Activated T-helper 17 cell treated with anti-CD3 and anti-CD28 coated beads, Interleukin-2, amount 50 U/mL, for 72 hours (primary cell): ENCODE measurements at regions not wholly inside any gene's neighbourhood (a gene's known extent, or its start where the extent isn't known, plus 50 kb on each side); places are given as distances from the start of the nearest gene placed in this dataset.

ENCODE experiments used
- ATAC-seq: fragments of 150-1000 bp; cut with Tn5 transposase; replicated peaks from 2 replicates; pipeline ENCODE4 v1.10.0; 2021; ENCODE audit warnings: mild to moderate bottlenecking, moderate library complexity
- H3K27ac Mint-ChIP-seq: one replicate; pipeline ENCODE4 v1.8.0; 2022; ENCODE audit warnings: mixed read lengths
- H3K27me3 Mint-ChIP-seq: one replicate; pipeline ENCODE4 v1.8.0; 2022; ENCODE audit warnings: mixed read lengths
- H3K36me3 Mint-ChIP-seq: one replicate; pipeline ENCODE4 v1.8.0; 2022; ENCODE audit warnings: low read depth, mild to moderate bottlenecking, mixed read lengths
- H3K4me1 Mint-ChIP-seq: one replicate; pipeline ENCODE4 v1.8.0; 2022; ENCODE audit warnings: mixed read lengths
- H3K4me3 Mint-ChIP-seq: one replicate; pipeline ENCODE4 v1.8.0; 2022; ENCODE audit warnings: mild to moderate bottlenecking, mixed read lengths
- H3K9me3 Mint-ChIP-seq: one replicate; pipeline ENCODE4 v1.8.0; 2022; ENCODE audit warnings: mixed read lengths

- no peak overlapping the region for H3K27ac Mint-ChIP-seq
- H3K4me3 Mint-ChIP-seq, result no peak overlapping the region
- no peaks in the 10 kb centered on the region for H3K4me1 Mint-ChIP-seq
- H3K27me3 Mint-ChIP-seq, result no peaks in the 10 kb centered on the region
- ATAC-seq, result no peak
- H3K9me3 Mint-ChIP-seq, result no peaks in the 10 kb centered on the region
- H3K36me3 Mint-ChIP-seq, result no peaks in the 10 kb centered on the region
These were observed 276.1 kb upstream of the LCORL start for GRCh38 chr4:18297684-18298083.

GRCh38 chr4:18296411-18296810, 274.9 kb upstream of the LCORL start:
- H3K4me3 Mint-ChIP-seq, result no peak overlapping the region
- ATAC-seq, result no peak
- H3K27me3 Mint-ChIP-seq, result no peaks in the 10 kb centered on the region
- H3K4me1 Mint-ChIP-seq, result no peaks in the 10 kb centered on the region
- H3K27ac Mint-ChIP-seq, result no peak overlapping the region
- no peaks in the 10 kb centered on the region for H3K9me3 Mint-ChIP-seq
- H3K36me3 Mint-ChIP-seq, result no peaks in the 10 kb centered on the region

GRCh38 chr4:18294846-18295245, 273.3 kb upstream of the LCORL start:
- Mint-ChIP-seq H3K9me3 (no peaks in the 10 kb centered on the region), H3K27ac (no peak overlapping the region), H3K36me3 (no peaks in the 10 kb centered on the region), H3K4me1 (no peaks in the 10 kb centered on the region), H3K27me3 (no peaks in the 10 kb centered on the region), H3K4me3 (no peak overlapping the region)
- no peak for ATAC-seq

- no peak overlapping the region for H3K4me3 Mint-ChIP-seq
- H3K27me3 Mint-ChIP-seq, result no peaks in the 10 kb centered on the region
- ATAC-seq, result no peak
- H3K36me3 Mint-ChIP-seq, result no peaks in the 10 kb centered on the region
- no peaks in the 10 kb centered on the region for H3K4me1 Mint-ChIP-seq
- H3K9me3 Mint-ChIP-seq, result no peaks in the 10 kb centered on the region
- H3K27ac Mint-ChIP-seq, result no peak overlapping the region
These were observed 272.5 kb upstream of the LCORL start for GRCh38 chr4:18294021-18294420.

- Mint-ChIP-seq H3K36me3 (no peaks in the 10 kb centered on the region), H3K27ac (no peak overlapping the region), H3K27me3 (no peaks in the 10 kb centered on the region), H3K4me3 (no peak overlapping the region), H3K4me1 (no peaks in the 10 kb centered on the region), H3K9me3 (no peaks in the 10 kb centered on the region)
- no peak for ATAC-seq
These were observed 270.9 kb upstream of the LCORL start for GRCh38 chr4:18292411-18292810.

GRCh38 chr4:18291981-18292380, 270.4 kb upstream of the LCORL start:
- no peaks in the 10 kb centered on the region for H3K27me3 Mint-ChIP-seq
- ATAC-seq, result no peak
- no peaks in the 10 kb centered on the region for H3K4me1 Mint-ChIP-seq
- H3K36me3 Mint-ChIP-seq, result no peaks in the 10 kb centered on the region
- no peaks in the 10 kb centered on the region for H3K9me3 Mint-ChIP-seq
- no peak overlapping the region for H3K27ac Mint-ChIP-seq
- no peak overlapping the region for H3K4me3 Mint-ChIP-seq

- no peaks in the 10 kb centered on the region for H3K4me1 Mint-ChIP-seq
- no peaks in the 10 kb centered on the region for H3K36me3 Mint-ChIP-seq
- H3K9me3 Mint-ChIP-seq, result no peaks in the 10 kb centered on the region
- no peaks in the 10 kb centered on the region for H3K27me3 Mint-ChIP-seq
- no peak for ATAC-seq
- H3K4me3 Mint-ChIP-seq, result no peak overlapping the region
- H3K27ac Mint-ChIP-seq, result no peak overlapping the region
These were observed 269.7 kb upstream of the LCORL start for GRCh38 chr4:18291256-18291655.

GRCh38 chr4:18285357-18285756, 263.8 kb upstream of the LCORL start:
- H3K4me3 Mint-ChIP-seq, result no peak overlapping the region
- no peaks in the 10 kb centered on the region for H3K9me3 Mint-ChIP-seq
- no peak for ATAC-seq
- H3K27ac Mint-ChIP-seq, result no peak overlapping the region
- H3K36me3 Mint-ChIP-seq, result no peaks in the 10 kb centered on the region
- H3K27me3 Mint-ChIP-seq, result peaks cover 6% of the 10 kb centered on the region
- H3K4me1 Mint-ChIP-seq, result no peaks in the 10 kb centered on the region

- no peak overlapping the region for H3K27ac Mint-ChIP-seq
- H3K9me3 Mint-ChIP-seq, result peaks cover 5% of the 10 kb centered on the region
- no peaks in the 10 kb centered on the region for H3K4me1 Mint-ChIP-seq
- ATAC-seq, result no peak
- H3K36me3 Mint-ChIP-seq, result no peaks in the 10 kb centered on the region
- H3K4me3 Mint-ChIP-seq, result no peak overlapping the region
- peaks cover 6% of the 10 kb centered on the region for H3K27me3 Mint-ChIP-seq
These were observed 256.7 kb upstream of the LCORL start for GRCh38 chr4:18278244-18278643.

- ATAC-seq, result no peak
- H3K27ac Mint-ChIP-seq, result no peak overlapping the region
- no peaks in the 10 kb centered on the region for H3K4me1 Mint-ChIP-seq
- H3K4me3 Mint-ChIP-seq, result no peak overlapping the region
- peaks cover 11% of the 10 kb centered on the region for H3K27me3 Mint-ChIP-seq
- H3K9me3 Mint-ChIP-seq, result no peaks in the 10 kb centered on the region
- no peaks in the 10 kb centered on the region for H3K36me3 Mint-ChIP-seq
These were observed 241.3 kb upstream of the LCORL start for GRCh38 chr4:18262832-18263231.

GRCh38 chr4:18252052-18252451, 230.5 kb upstream of the LCORL start:
- no peak overlapping the region for H3K27ac Mint-ChIP-seq
- peaks cover 2% of the 10 kb centered on the region for H3K9me3 Mint-ChIP-seq
- ATAC-seq, result no peak

GRCh38 chr4:18250564-18250963, 229.0 kb upstream of the LCORL start:
- H3K27ac Mint-ChIP-seq, result no peak overlapping the region
- H3K27me3 Mint-ChIP-seq, result no peaks in the 10 kb centered on the region
- no peaks in the 10 kb centered on the region for H3K9me3 Mint-ChIP-seq
- ATAC-seq, result no peak
- H3K4me1 Mint-ChIP-seq, result no peaks in the 10 kb centered on the region
- H3K36me3 Mint-ChIP-seq, result no peaks in the 10 kb centered on the region
- H3K4me3 Mint-ChIP-seq, result no peak overlapping the region

More at GRCh38 chr4:18252052-18252451, 230.5 kb upstream of the LCORL start:
- no peaks in the 10 kb centered on the region for H3K36me3 Mint-ChIP-seq
- H3K27me3 Mint-ChIP-seq, result peaks cover 2% of the 10 kb centered on the region
- H3K4me3 Mint-ChIP-seq, result no peak overlapping the region
- no peaks in the 10 kb centered on the region for H3K4me1 Mint-ChIP-seq

GRCh38 chr4:18248611-18249010, 227.1 kb upstream of the LCORL start:
- no peak overlapping the region for H3K4me3 Mint-ChIP-seq
- no peaks in the 10 kb centered on the region for H3K36me3 Mint-ChIP-seq
- no peaks in the 10 kb centered on the region for H3K4me1 Mint-ChIP-seq
- no peak overlapping the region for H3K27ac Mint-ChIP-seq
- ATAC-seq, result no peak
- H3K9me3 Mint-ChIP-seq, result no peaks in the 10 kb centered on the region
- peaks cover 3% of the 10 kb centered on the region for H3K27me3 Mint-ChIP-seq

- H3K27ac Mint-ChIP-seq, result no peak overlapping the region
- no peaks in the 10 kb centered on the region for H3K9me3 Mint-ChIP-seq
- H3K36me3 Mint-ChIP-seq, result no peaks in the 10 kb centered on the region
- H3K27me3 Mint-ChIP-seq, result peaks cover 3% of the 10 kb centered on the region
- H3K4me1 Mint-ChIP-seq, result no peaks in the 10 kb centered on the region
- H3K4me3 Mint-ChIP-seq, result no peak overlapping the region
- ATAC-seq, result no peak
These were observed 225.6 kb upstream of the LCORL start for GRCh38 chr4:18247189-18247588.

- Mint-ChIP-seq H3K27me3 (peaks cover 3% of the 10 kb centered on the region), H3K4me1 (no peaks in the 10 kb centered on the region), H3K27ac (no peak overlapping the region)
These were observed 221.6 kb upstream of the LCORL start for GRCh38 chr4:18242919-18243693.

GRCh38 chr4:18241727-18242126, 220.2 kb upstream of the LCORL start:
- Mint-ChIP-seq H3K4me1 (no peaks in the 10 kb centered on the region), H3K27ac (no peak overlapping the region), H3K36me3 (no peaks in the 10 kb centered on the region), H3K27me3 (peaks cover 3% of the 10 kb centered on the region), H3K4me3 (no peak overlapping the region), H3K9me3 (no peaks in the 10 kb centered on the region)
- no peak for ATAC-seq

More at GRCh38 chr4:18242919-18243693, 221.6 kb upstream of the LCORL start:
- Mint-ChIP-seq H3K36me3 (no peaks in the 10 kb centered on the region), H3K4me3 (no peak overlapping the region), H3K9me3 (no peaks in the 10 kb centered on the region)
- no peak for ATAC-seq
